BLaER1 treated with 17β-estradiol and CSF1 and Interleukin-3, amounts not matched to agents 10 nM and 100 nM (cell line): ENCODE measurements at regions not wholly inside any gene's neighbourhood (a gene's known extent, or its start where the extent isn't known, plus 50 kb on each side); places are given as distances from the start of the nearest gene placed in this dataset.

ENCODE experiments used
- H3K27ac ChIP-seq, 11 experiments: shearing (Covaris generic); formaldehyde crosslinking; 2 replicates each; pipeline ENCODE4 v1.8.1; 2022
- H3K27me3 ChIP-seq, 11 experiments: shearing (Covaris generic); formaldehyde crosslinking; 2 replicates each; pipeline ENCODE4 v1.8.1; 2022
- H3K36me3 ChIP-seq, 11 experiments: shearing (Covaris generic); formaldehyde crosslinking; 2 replicates each; pipeline ENCODE4 v1.8.1; 2022
- H3K4me1 ChIP-seq, 10 experiments: shearing (Covaris generic); formaldehyde crosslinking; 2 replicates each; pipeline ENCODE4 v1.8.1; 2022
- H3K4me2 ChIP-seq, 11 experiments: shearing (Covaris generic); formaldehyde crosslinking; 2 replicates each; pipeline ENCODE4 v1.8.1; 2022
- H3K4me3 ChIP-seq, 10 experiments: shearing (Covaris generic); formaldehyde crosslinking; 2 replicates each; pipeline ENCODE4 v1.8.1; 2022
- H3K9ac ChIP-seq, 11 experiments: shearing (Covaris generic); formaldehyde crosslinking; 2 replicates each; pipeline ENCODE4 v1.8.1; 2022
- H3K9me3 ChIP-seq, 11 experiments: shearing (Covaris generic); formaldehyde crosslinking; replicated peaks in 1 of 11; 2 replicates each; pipeline ENCODE4 v1.8.1; 2022
- H4K20me1 ChIP-seq, 11 experiments: shearing (Covaris generic); formaldehyde crosslinking; 2 replicates each; pipeline ENCODE4 v1.8.1; 2022
- Cebpa-rat ChIP-seq, 11 experiments: shearing (Covaris generic); IDR thresholded peaks; 2 replicates each; pipeline ENCODE4 v1.8.1; 2022

GRCh38 chr21:18069875-18070274 is 174.8 kb upstream of the CHODL start:
- Histone ChIP-seq H4K20me1 (no peaks in the 10 kb centered on the region), H3K27ac (no peak overlapping the region), H3K27me3 (no peaks in the 10 kb centered on the region), H3K4me2 (no peak overlapping the region), H3K9me3 (no peaks in the 10 kb centered on the region), H3K36me3 (no peaks in the 10 kb centered on the region), H3K4me3 (no peak overlapping the region), H3K9ac (no peak overlapping the region), H3K4me1 (no peaks in the 10 kb centered on the region)
- TF ChIP-seq Cebpa-rat (IDR thresholded peaks at IDR 0.05): no peak

GRCh38 chr21:18060402-18060801 is 184.2 kb upstream of the CHODL start:
- H3K4me2 ChIP-seq: no peak overlapping the region
- no peak overlapping the region for H3K9ac ChIP-seq
- H3K4me3 ChIP-seq: no peak overlapping the region
- H3K4me1 ChIP-seq: no peaks in the 10 kb centered on the region
- no peak overlapping the region for H3K27ac ChIP-seq
- H3K9me3 ChIP-seq: no peaks in the 10 kb centered on the region
- no peak for TF ChIP-seq Cebpa-rat (IDR thresholded peaks at IDR 0.05)
- H3K27me3 ChIP-seq: no peaks in the 10 kb centered on the region
- no peaks in the 10 kb centered on the region for H4K20me1 ChIP-seq
- no peaks in the 10 kb centered on the region for H3K36me3 ChIP-seq

DNA sequence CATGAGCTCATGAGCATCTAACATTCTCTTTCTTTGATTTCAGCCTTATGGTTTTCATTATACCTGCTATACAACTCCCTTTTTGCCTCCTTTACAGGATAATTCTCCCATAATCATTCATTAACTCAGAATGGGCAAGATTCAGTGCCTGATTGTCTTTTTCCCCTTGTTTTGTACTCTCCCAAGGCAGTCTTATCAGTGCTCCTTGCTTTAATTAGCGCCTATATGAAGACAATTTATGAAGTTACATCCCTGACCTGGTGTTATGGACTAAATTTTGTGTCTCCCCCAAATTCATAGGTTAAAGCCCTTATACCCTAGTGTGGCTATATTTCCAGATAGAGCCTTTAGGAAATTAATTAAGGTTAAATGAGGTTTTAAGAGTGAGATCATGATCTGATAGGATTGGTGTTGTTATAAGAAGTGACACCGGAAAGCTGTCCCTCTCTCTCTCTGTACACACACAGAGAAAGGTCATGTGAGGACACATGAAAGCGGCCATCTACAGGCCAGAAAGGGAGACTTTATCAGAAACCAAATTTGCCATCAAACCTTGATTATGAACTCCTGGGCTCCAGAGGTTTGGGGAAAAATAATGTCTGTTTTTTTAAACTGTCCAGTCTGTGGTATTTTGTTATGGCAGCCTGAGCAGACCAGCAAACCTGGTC is 185.8 kb upstream of the CHODL start:
- H3K4me2 ChIP-seq: no peak overlapping the region
- H3K9ac ChIP-seq: no peak overlapping the region
- H3K27ac ChIP-seq: no peak overlapping the region
- no peaks in the 10 kb centered on the region for H3K36me3 ChIP-seq
- H3K27me3 ChIP-seq: no peaks in the 10 kb centered on the region
- H3K9me3 ChIP-seq: no peaks in the 10 kb centered on the region
- H3K4me1 ChIP-seq: no peaks in the 10 kb centered on the region
- no peak overlapping the region for H3K4me3 ChIP-seq
- no peaks in the 10 kb centered on the region for H4K20me1 ChIP-seq
- TF ChIP-seq Cebpa-rat (IDR thresholded peaks at IDR 0.05): no peak

GRCh38 chr21:18053151-18053550 is 191.5 kb upstream of the CHODL start:
- Histone ChIP-seq H3K9me3 (no peaks in the 10 kb centered on the region), H4K20me1 (no peaks in the 10 kb centered on the region), H3K27me3 (no peaks in the 10 kb centered on the region), H3K9ac (no peak overlapping the region), H3K4me3 (no peak overlapping the region), H3K36me3 (no peaks in the 10 kb centered on the region), H3K4me2 (no peak overlapping the region), H3K4me1 (no peaks in the 10 kb centered on the region), H3K27ac (no peak overlapping the region)
- TF ChIP-seq Cebpa-rat (IDR thresholded peaks at IDR 0.05): no peak

GRCh38 chr21:18049461-18049860 is 195.2 kb upstream of the CHODL start:
- Histone ChIP-seq H4K20me1 (no peaks in the 10 kb centered on the region), H3K4me2 (no peak overlapping the region)
- TF ChIP-seq Cebpa-rat (IDR thresholded peaks at IDR 0.05): no peak

DNA sequence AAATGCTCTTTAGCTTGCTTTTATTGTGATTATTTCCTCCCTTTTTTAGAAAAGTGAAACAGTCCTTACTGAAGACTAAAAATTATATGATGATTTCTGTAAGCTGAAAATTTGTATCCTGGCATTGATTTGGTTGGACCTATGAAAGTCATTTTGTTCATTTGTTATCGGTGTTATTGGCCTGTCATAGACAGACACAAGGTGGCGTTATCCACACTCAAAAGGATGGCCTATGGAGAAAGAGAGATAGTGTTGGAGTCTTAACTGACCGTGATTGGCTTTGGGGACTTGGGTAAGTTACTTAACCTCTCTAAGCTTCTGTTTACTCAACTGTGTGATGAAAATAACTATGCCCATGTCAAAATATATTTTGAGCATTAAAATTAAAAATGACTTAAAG is 203.6 kb upstream of the CHODL start:
- Histone ChIP-seq H3K4me2 (no peak overlapping the region), H3K27me3 (no peaks in the 10 kb centered on the region), H3K9me3 (no peaks in the 10 kb centered on the region), H3K27ac (no peak overlapping the region), H4K20me1 (no peaks in the 10 kb centered on the region), H3K36me3 (no peaks in the 10 kb centered on the region), H3K4me3 (no peak overlapping the region), H3K9ac (no peak overlapping the region), H3K4me1 (no peaks in the 10 kb centered on the region)
- TF ChIP-seq Cebpa-rat (IDR thresholded peaks at IDR 0.05): no peak

More at GRCh38 chr21:18049461-18049860, 195.2 kb upstream of the CHODL start:
- no peaks in the 10 kb centered on the region for H3K36me3 ChIP-seq
- H3K4me1 ChIP-seq: no peaks in the 10 kb centered on the region
- H3K27ac ChIP-seq: no peak overlapping the region
- no peak overlapping the region for H3K9ac ChIP-seq
- H3K9me3 ChIP-seq: no peaks in the 10 kb centered on the region
- H3K27me3 ChIP-seq: no peaks in the 10 kb centered on the region
- no peak overlapping the region for H3K4me3 ChIP-seq

- Histone ChIP-seq H3K4me3 (no peak overlapping the region), H3K27ac (no peak overlapping the region), H3K27me3 (no peaks in the 10 kb centered on the region), H3K4me1 (no peaks in the 10 kb centered on the region), H3K36me3 (no peaks in the 10 kb centered on the region), H3K9me3 (peaks cover 0 to 8% (median 0%) of the 10 kb centered on the region in 11 experiments; a peak in 3 of 22 replicates), H4K20me1 (no peaks in the 10 kb centered on the region), H3K9ac (no peak overlapping the region), H3K4me2 (no peak overlapping the region)
- TF ChIP-seq Cebpa-rat (IDR thresholded peaks at IDR 0.05): no peak
These were observed 211.1 kb upstream of the C21orf91 start for GRCh38 chr21:18030248-18030647.

DNA sequence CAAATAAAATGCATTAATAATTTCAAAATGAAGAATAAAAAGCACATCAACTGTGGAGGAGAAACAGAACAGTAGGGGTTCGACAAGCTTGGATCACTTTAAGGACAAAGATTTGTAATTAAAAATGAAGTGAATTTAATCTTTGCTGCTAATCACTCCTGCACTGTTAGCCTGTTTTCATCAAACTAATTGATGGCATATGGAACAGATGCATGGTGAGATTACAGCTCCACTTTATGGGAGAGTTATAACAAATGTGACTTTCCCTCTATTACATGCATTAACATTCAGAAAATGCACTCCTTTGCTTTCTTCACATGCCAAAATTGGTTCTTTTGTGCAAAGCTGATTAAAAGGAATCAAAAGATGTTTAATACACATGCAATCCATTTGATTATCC is 207.2 kb upstream of the C21orf91 start:
- Histone ChIP-seq H4K20me1 (no peaks in the 10 kb centered on the region), H3K27me3 (no peaks in the 10 kb centered on the region), H3K4me1 (no peaks in the 10 kb centered on the region), H3K9ac (no peak overlapping the region), H3K36me3 (no peaks in the 10 kb centered on the region), H3K9me3 (no peaks in the 10 kb centered on the region), H3K4me3 (no peak overlapping the region), H3K4me2 (no peak overlapping the region), H3K27ac (no peak overlapping the region)
- no peak for TF ChIP-seq Cebpa-rat (IDR thresholded peaks at IDR 0.05)

- no peaks in the 10 kb centered on the region for H3K4me1 ChIP-seq
- TF ChIP-seq Cebpa-rat (IDR thresholded peaks at IDR 0.05): no peak
- no peak overlapping the region for H3K27ac ChIP-seq
- no peak overlapping the region for H3K9ac ChIP-seq
- no peak overlapping the region for H3K4me2 ChIP-seq
- no peaks in the 10 kb centered on the region for H4K20me1 ChIP-seq
- H3K9me3 ChIP-seq: no peaks in the 10 kb centered on the region
- no peaks in the 10 kb centered on the region for H3K36me3 ChIP-seq
- no peaks in the 10 kb centered on the region for H3K27me3 ChIP-seq
- no peak overlapping the region for H3K4me3 ChIP-seq
These were observed 204.6 kb upstream of the C21orf91 start for GRCh38 chr21:18023711-18024110.

DNA sequence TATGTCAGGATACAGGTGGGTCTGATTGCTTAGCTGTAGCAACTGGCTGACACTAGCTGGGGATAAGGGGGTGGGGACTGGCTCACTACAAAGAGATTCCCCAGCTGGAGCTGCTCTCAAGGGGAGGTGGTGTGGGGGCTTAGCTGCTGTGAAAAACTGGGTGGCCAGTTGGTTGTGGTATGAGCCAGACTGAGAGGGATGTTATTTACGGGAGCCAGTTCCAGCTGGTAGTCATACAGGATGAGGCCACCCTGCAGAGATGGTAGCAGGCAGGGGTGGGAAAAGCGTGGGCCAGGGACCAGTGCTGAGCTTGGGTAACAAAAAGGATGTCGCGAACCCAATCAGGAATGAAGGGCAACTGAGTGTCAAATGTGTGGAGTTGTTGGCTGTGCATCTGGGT is 204.0 kb upstream of the C21orf91 start:
- H4K20me1 ChIP-seq: no peaks in the 10 kb centered on the region

More for the DNA sequence above, 204.0 kb upstream of the C21orf91 start:
- Histone ChIP-seq H3K9ac (no peak overlapping the region), H3K27ac (no peak overlapping the region), H3K4me3 (no peak overlapping the region), H3K27me3 (no peaks in the 10 kb centered on the region), H3K36me3 (no peaks in the 10 kb centered on the region), H3K9me3 (no peaks in the 10 kb centered on the region), H3K4me1 (no peaks in the 10 kb centered on the region), H3K4me2 (no peak overlapping the region)
- no peak for TF ChIP-seq Cebpa-rat (IDR thresholded peaks at IDR 0.05)
